GM19023 (cell line): ENCODE measurements at regions not wholly inside any gene's neighbourhood (a gene's known extent, or its start where the extent isn't known, plus 50 kb on each side); places are given as distances from the start of the nearest gene placed in this dataset.

Source experiments
- ATAC-seq: cut with Tn5 transposase; IDR thresholded peaks from one replicate; pipeline ENCODE4 v1.9.1; 2021; ENCODE audit warnings: mild to moderate bottlenecking, moderate library complexity; ENCODE audit not compliant: unreplicated experiment

- no peak for ATAC-seq
These were observed 188.3 kb downstream of the PHETA1 start for GRCh38 chr12:111180426-111181142.

- ATAC-seq: no peak
These were observed 190.5 kb downstream of the PHETA1 start for GRCh38 chr12:111178181-111179081.

GRCh38 chr12:111175396-111176094 is 193.3 kb downstream of the PHETA1 start:
- no peak for ATAC-seq

- no peak for ATAC-seq
These were observed 193.9 kb downstream of the PHETA1 start for GRCh38 chr12:111174961-111175345.

GRCh38 chr12:111174251-111174960 is 194.5 kb downstream of the PHETA1 start:
- ATAC-seq: no peak

GRCh38 chr12:111173836-111174235 is 195.1 kb downstream of the PHETA1 start:
- ATAC-seq: no peak

- no peak for ATAC-seq
These were observed 195.5 kb downstream of the PHETA1 start for GRCh38 chr12:111173391-111173790.

- no peak for ATAC-seq
These were observed 196.1 kb downstream of the PHETA1 start for GRCh38 chr12:111172786-111173185.

- ATAC-seq: no peak
These were observed 197.1 kb downstream of the PHETA1 start for GRCh38 chr12:111171832-111172231.

- no peak for ATAC-seq
These were observed 197.6 kb downstream of the PHETA1 start for GRCh38 chr12:111171345-111171744.

GRCh38 chr12:111170543-111170942 is 198.4 kb downstream of the PHETA1 start:
- ATAC-seq: no peak

GRCh38 chr12:111169456-111169855 is 199.4 kb downstream of the PHETA1 start:
- ATAC-seq: no peak

- no peak for ATAC-seq
These were observed 199.9 kb downstream of the PHETA1 start for GRCh38 chr12:111169032-111169431.

- ATAC-seq: no peak
These were observed 200.6 kb downstream of the PHETA1 start for GRCh38 chr12:111168009-111168900.

GRCh38 chr12:111166779-111167540 is 201.9 kb downstream of the PHETA1 start:
- ATAC-seq: no peak

GRCh38 chr12:111164833-111165525 is 203.9 kb downstream of the PHETA1 start:
- ATAC-seq: no peak

GRCh38 chr12:111163422-111163821 is 205.5 kb downstream of the PHETA1 start:
- no peak for ATAC-seq

- no peak for ATAC-seq
These were observed 207.0 kb downstream of the PHETA1 start for GRCh38 chr12:111161898-111162297.
